Body of pancreas (tissue), 4 donors: ENCODE measurements at regions not wholly inside any gene's neighbourhood (a gene's known extent, or its start where the extent isn't known, plus 50 kb on each side); places are given as distances from the start of the nearest gene placed in this dataset.

Source experiments
- ATAC-seq: fragments of 150-250 bp; one replicate; pipeline ENCODE4 v1.9.1; 2016
- DNase-seq, 4 donors: peaks; one replicate each; pipeline ENCODE4 v3.0.0-alpha.2; 2019
- H3K27ac ChIP-seq, 4 donors: fragments of 200-600 bp; sonication (generic); 1 replicate in 3 of 4; 2 replicates in 1 of 4; pipeline versions ENCODE4 v1.5.1 to v1.6.1; 2016 to 2019; ENCODE audit warnings: mild to moderate bottlenecking in 1 of 4, mixed read lengths in 1 of 4, moderate library complexity in 1 of 4
- H3K27me3 ChIP-seq, 2 donors: fragments of 200-600 bp; sonication (generic); one replicate each; pipeline ENCODE4 v1.6.0; 2016; ENCODE audit warnings: mild to moderate bottlenecking in 1 of 2
- H3K36me3 ChIP-seq, 2 donors: fragments of 200-600 bp; sonication (generic); replicated peaks in 1 of 2; 2 replicates each; pipeline ENCODE4 v1.5.1; 2016; ENCODE audit warnings: low read depth in 2 of 2; ENCODE audit not compliant: insufficient read depth in 1 of 2
- H3K4me1 ChIP-seq: fragments of 200-600 bp; sonication (generic); one replicate; pipeline ENCODE4 v1.6.0; 2016
- H3K4me3 ChIP-seq, 2 donors: fragments of 200-600 bp; sonication (generic); 1 replicate in 1 of 2; 2 replicates in 1 of 2; pipeline ENCODE4 v1.5.1; 2016 to 2019
- H3K9me3 ChIP-seq, 3 donors: fragments of 200-600 bp; sonication (generic); 1 replicate in 2 of 3; 2 replicates in 1 of 3; pipeline ENCODE4 v1.5.1; 2016
- POLR2A ChIP-seq, 3 donors: fragments of 450-650 bp; IDR thresholded peaks; one replicate each; pipeline ENCODE4 v1.6.1; 2016; ENCODE audit warnings: antibody characterized with exemption in 3 of 3, mild to moderate bottlenecking in 2 of 3
- WGBS, 2 donors: methylation state at CpG; one replicate each; pipeline ENCODE4 v1.1.5; 2017; 5-methylcytosine and 5-hydroxymethylcytosine counted together
- intact Hi-C: fragments of 100-400 bp; cut with DNase I; formaldehyde crosslinking; loops from one replicate; pipeline ENCODE4 v1.15.1; 2023
- TF ChIP-seq, protein P1 (sequence below), 7 experiments: fragments of 450-650 bp in 4 of 7; fragments of 200-600 bp in 3 of 7; sonication (generic) in 3 of 7; IDR thresholded peaks; one replicate each; pipeline ENCODE4 v1.5.1; 2016 to 2019; ENCODE audit warnings: antibody characterized with exemption in 7 of 7

DNA sequence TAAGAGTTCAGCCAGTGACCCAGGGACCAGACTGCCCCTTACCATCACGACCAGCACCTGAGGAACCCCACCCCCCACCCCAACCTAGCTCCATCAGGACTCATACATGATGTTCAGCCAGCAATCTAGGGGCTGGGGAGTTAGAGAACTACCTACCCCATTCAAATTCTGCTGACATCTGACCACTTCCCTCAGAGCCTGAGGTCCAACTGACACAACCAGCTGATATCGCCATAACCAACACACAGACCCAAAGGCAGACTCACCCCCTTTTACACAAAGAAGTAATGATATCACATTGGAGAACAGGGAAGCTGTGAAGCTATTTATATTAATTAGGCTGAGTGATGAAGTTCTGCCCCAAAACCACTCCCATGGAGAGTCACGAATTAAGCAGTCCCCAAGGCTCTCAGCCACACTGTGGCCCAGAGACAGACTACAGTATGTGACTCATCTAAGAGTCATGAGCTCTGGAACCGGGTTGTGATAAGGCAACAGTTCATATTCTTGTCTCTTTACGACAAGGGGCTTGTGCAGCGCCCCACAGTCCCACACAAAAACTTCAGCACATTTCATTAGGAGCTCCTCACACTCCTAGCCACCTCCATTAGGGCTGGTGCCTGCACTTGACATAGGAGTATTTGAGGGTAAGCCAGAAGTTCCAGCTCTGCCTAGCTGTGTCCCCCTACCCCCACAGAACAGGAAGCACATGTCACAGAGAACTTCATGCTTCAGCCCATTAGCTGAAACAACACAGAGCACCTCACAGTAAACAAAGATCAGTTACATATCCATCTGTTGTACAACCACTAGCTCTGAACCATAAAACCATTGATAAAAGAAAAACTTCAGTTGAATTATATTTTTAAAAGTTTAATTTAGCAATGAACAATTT lies 184.7 kb upstream of the ZCCHC13 start:
- 80 to 84% methylated on average over 2 to 4 of the region's 6 CpGs for WGBS, 2 donors
- intact Hi-C loops: no loop called here
- no peaks in the 10 kb centered on the region for H3K27me3 ChIP-seq
- H3K4me1 ChIP-seq: no peaks in the 10 kb centered on the region
- TF ChIP-seq POLR2A (IDR thresholded peaks at IDR 0.05): no peak
- TF ChIP-seq, protein P1, sequence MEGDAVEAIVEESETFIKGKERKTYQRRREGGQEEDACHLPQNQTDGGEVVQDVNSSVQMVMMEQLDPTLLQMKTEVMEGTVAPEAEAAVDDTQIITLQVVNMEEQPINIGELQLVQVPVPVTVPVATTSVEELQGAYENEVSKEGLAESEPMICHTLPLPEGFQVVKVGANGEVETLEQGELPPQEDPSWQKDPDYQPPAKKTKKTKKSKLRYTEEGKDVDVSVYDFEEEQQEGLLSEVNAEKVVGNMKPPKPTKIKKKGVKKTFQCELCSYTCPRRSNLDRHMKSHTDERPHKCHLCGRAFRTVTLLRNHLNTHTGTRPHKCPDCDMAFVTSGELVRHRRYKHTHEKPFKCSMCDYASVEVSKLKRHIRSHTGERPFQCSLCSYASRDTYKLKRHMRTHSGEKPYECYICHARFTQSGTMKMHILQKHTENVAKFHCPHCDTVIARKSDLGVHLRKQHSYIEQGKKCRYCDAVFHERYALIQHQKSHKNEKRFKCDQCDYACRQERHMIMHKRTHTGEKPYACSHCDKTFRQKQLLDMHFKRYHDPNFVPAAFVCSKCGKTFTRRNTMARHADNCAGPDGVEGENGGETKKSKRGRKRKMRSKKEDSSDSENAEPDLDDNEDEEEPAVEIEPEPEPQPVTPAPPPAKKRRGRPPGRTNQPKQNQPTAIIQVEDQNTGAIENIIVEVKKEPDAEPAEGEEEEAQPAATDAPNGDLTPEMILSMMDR (IDR thresholded peaks at IDR 0.05): no peak
- no peak overlapping the region for H3K4me3 ChIP-seq
- H3K9me3 ChIP-seq: no peaks in the 10 kb centered on the region
- no peak for ATAC-seq
- H3K27ac ChIP-seq: no peak overlapping the region
- DNase-seq: no peak
- no peaks in the 10 kb centered on the region for H3K36me3 ChIP-seq

DNA sequence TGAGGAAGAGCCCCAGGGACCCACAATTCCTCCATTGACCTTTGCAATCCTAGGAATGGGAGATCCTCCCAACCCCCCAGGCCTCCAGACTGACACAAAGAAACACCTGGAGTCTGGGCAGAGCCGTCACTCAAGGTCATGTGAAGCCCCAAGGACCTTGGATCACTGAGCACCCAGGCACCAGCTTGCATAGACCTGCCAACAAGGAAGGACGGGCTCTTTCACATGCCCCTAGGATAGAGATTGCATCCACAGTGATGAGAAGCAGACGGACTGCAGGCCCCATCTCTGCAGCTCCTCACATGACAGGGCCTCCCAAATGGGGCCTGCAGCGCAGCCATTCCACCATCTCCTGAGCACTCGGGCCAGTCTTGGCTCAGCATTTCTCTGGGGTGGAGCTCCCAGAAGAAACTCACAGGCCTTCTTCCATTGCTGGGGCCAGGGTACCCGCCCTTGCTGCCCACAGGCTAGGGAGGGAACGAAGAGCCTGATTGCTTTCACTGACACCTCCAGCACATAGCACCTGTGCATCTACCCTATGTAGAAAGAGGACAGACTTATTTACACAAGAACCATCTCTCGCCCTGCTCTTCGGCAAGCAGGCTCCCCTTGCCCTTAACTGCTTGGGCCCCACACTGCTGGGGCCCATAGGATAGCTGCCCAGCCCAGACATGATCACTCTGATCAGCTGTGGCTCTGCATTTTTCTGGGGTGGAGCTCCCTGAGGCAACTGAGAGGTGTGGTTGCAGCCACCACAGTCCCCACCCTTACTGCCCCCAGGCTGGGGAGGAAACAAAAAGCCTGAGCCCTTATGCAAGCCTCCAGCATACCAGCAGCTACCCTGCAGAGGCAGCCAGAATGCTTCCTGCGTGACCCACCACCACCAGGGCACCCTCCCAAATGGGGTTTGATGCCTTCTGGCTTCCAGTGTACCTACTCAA lies 185.7 kb upstream of the ZCCHC13 start:
- intact Hi-C loops: no loop called here
- ATAC-seq: no peak
- Histone ChIP-seq H3K27me3 (no peaks in the 10 kb centered on the region), H3K27ac (no peak overlapping the region), H3K9me3 (no peaks in the 10 kb centered on the region), H3K4me3 (no peak overlapping the region), H3K4me1 (no peaks in the 10 kb centered on the region), H3K36me3 (no peaks in the 10 kb centered on the region)
- WGBS, 2 donors: 57 to 80% methylated on average over 1 of the region's 10 CpGs
- TF ChIP-seq POLR2A (IDR thresholded peaks at IDR 0.05): no peak
- TF ChIP-seq, protein P1 (IDR thresholded peaks at IDR 0.05): no peak
- no peak for DNase-seq

DNA sequence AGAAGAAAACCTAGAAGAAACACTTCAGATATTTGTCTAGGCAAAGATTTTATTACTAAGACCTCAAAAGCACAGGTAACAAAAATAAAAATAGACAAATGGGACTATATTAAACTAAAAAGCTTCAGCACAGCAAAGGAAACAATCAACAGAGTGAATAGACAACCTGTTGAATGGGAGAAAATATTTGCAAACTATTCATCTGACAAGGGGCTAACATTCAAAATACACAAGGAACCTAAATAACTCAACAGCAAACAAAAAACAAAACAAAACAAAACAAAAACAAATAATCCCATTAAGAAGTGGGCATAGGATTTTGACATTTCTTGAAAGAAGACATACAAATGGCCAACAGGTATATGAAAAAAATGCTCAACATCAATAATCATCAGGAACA lies 192.7 kb upstream of the ZCCHC13 start:
- Histone ChIP-seq H3K27ac (no peak overlapping the region), H3K4me1 (no peaks in the 10 kb centered on the region), H3K9me3 (no peaks in the 10 kb centered on the region), H3K27me3 (no peaks in the 10 kb centered on the region), H3K4me3 (no peak overlapping the region), H3K36me3 (no peaks in the 10 kb centered on the region)
- intact Hi-C loops: no loop called here
- ATAC-seq (no peak), DNase-seq (no peak)
- TF ChIP-seq, protein P1 (IDR thresholded peaks at IDR 0.05): no peak
- no peak for TF ChIP-seq POLR2A (IDR thresholded peaks at IDR 0.05)

DNA sequence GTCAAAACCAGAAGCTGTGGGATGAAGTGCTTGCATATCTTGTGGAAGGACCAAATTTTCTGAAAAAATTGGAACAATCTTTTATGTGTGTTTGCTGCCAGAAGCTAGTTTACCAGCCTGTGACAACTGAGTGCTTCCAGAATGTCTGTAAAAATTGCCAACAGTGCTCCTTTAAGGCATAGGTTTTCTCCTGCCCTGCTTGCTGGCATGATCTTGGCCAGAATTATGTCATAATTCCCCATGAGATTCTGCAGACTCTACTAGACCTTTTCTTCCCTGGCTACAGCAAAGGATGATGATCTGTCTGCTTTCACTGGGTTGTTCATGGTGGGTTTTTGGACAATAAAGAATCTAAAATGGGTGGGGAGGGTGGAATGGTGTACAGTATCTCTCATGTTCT lies 196.3 kb upstream of the ZCCHC13 start:
- intact Hi-C loops: no loop called here
- Histone ChIP-seq H3K4me3 (no peak overlapping the region), H3K36me3 (no peaks in the 10 kb centered on the region), H3K27ac (no peak overlapping the region), H3K9me3 (no peaks in the 10 kb centered on the region), H3K4me1 (no peaks in the 10 kb centered on the region), H3K27me3 (no peaks in the 10 kb centered on the region)
- DNase-seq (no peak), ATAC-seq (no peak)
- TF ChIP-seq, protein P1 (IDR thresholded peaks at IDR 0.05): no peak
- TF ChIP-seq POLR2A (IDR thresholded peaks at IDR 0.05): no peak
